OCI-LY7 (cell line): ENCODE measurements at regions not wholly inside any gene's neighbourhood (a gene's known extent, or its start where the extent isn't known, plus 50 kb on each side); places are given as distances from the start of the nearest gene placed in this dataset.

Experiments used
- BruUV-seq: library from RNA; stranded (reverse); fragments of 400-500 nt; replicated peaks from 2 replicates; lab custom pipeline; 2021; lab: Mats Ljungman, UMichigan
- CTCF ChIA-PET: fragments of 300-600 bp; sonication (Branson Sonifier 250); formaldehyde crosslinking; loops from one replicate; lab custom pipeline; 2022; ENCODE audit warnings: antibody characterized with exemption; ENCODE audit not compliant: unreplicated experiment; lab: Charles Lee
- POLR2A ChIA-PET: fragments of 300-600 bp; sonication (Branson Sonifier 250); formaldehyde crosslinking; loops from one replicate; lab custom pipeline; 2022; ENCODE audit warnings: antibody characterized with exemption; lab: Charles Lee
- DNase-seq: peaks from one replicate; pipeline ENCODE4 v3.0.0-alpha.2; 2015; ENCODE audit warnings: low spot score
- H2AFZ ChIP-seq: fragments of 200-600 bp; sonication (generic), shearing (Covaris generic); 2 replicates; pipeline ENCODE4 v1.6.1; 2014; ENCODE audit warnings: mild to moderate bottlenecking, antibody characterized with exemption, low read length, moderate library complexity
- H3K27ac ChIP-seq: fragments of 200-600 bp; sonication (generic); 2 replicates; pipeline ENCODE4 v1.5.1; 2014; ENCODE audit warnings: mixed run types, low read depth, mild to moderate bottlenecking, moderate library complexity, low read length, inconsistent platforms; ENCODE audit not compliant: poor library complexity, severe bottlenecking
- H3K36me3 ChIP-seq: fragments of 200-600 bp; sonication (generic); 2 replicates; pipeline ENCODE4 v1.6.1; 2014; ENCODE audit warnings: mild to moderate bottlenecking, antibody characterized with exemption, low read length, moderate library complexity, mixed read lengths; ENCODE audit not compliant: insufficient read depth
- H3K4me1 ChIP-seq: fragments of 200-600 bp; sonication (generic); 2 replicates; pipeline ENCODE4 v1.5.1; 2014; ENCODE audit warnings: mild to moderate bottlenecking, low read length; ENCODE audit not compliant: insufficient read depth, poor library complexity, severe bottlenecking
- H3K4me2 ChIP-seq: fragments of 200-600 bp; sonication (generic); 2 replicates; pipeline ENCODE4 v1.6.1; 2014; ENCODE audit warnings: mild to moderate bottlenecking, low read length
- H3K4me3 ChIP-seq: fragments of 200-600 bp; sonication (generic); 2 replicates; pipeline ENCODE4 v1.5.1; 2014; ENCODE audit warnings: mild to moderate bottlenecking, low read depth, low read length; ENCODE audit not compliant: poor library complexity, severe bottlenecking
- H3K79me2 ChIP-seq: fragments of 200-600 bp; sonication (generic); 2 replicates; pipeline ENCODE4 v1.6.1; 2016; ENCODE audit warnings: low read depth, mild to moderate bottlenecking, low read length, moderate library complexity, mixed read lengths; ENCODE audit not compliant: insufficient read depth
- H3K9me2 ChIP-seq: fragments of 200-600 bp; sonication (generic); 2 replicates; pipeline ENCODE4 v1.6.1; 2016; ENCODE audit warnings: mild to moderate bottlenecking, low read length, mixed read lengths; ENCODE audit not compliant: insufficient read depth
- H3K9me3 ChIP-seq: fragments of 200-600 bp; sonication (generic); 2 replicates; pipeline ENCODE4 v1.6.1; 2014; ENCODE audit warnings: mild to moderate bottlenecking, mixed run types, low read length, mixed read lengths
- H4K20me1 ChIP-seq: fragments of 200-600 bp; sonication (generic); 2 replicates; pipeline ENCODE4 v1.6.1; 2014; ENCODE audit warnings: mild to moderate bottlenecking, antibody characterized with exemption, low read length, moderate library complexity, mixed read lengths; ENCODE audit not compliant: insufficient read depth
- CTCF ChIP-seq: fragments of 200-600 bp; sonication (generic); conservative IDR thresholded peaks from 2 replicates; pipeline ENCODE4 v1.5.1; 2014; ENCODE audit warnings: mild to moderate bottlenecking, antibody characterized with exemption, low read length, moderate library complexity, mixed read lengths
- EZH2phosphoT487 ChIP-seq: fragments of 200-600 bp; sonication (generic); IDR thresholded peaks from 2 replicates; pipeline ENCODE4 v1.6.1; 2018; ENCODE audit warnings: low read depth, borderline replicate concordance, mild to moderate bottlenecking, mixed run types, antibody characterized with exemption, low read length, moderate library complexity, mixed read lengths
- intact Hi-C: fragments of 100-400 bp; cut with micrococcal nuclease; formaldehyde crosslinking; loops from one replicate; pipeline ENCODE4 v1.10.0; 2022; ENCODE audit not compliant: unreplicated experiment

- peaks cover 7% of the 10 kb centered on the region for H3K4me1 ChIP-seq
- H3K9me3 ChIP-seq: no peaks in the 10 kb centered on the region
- no peaks in the 10 kb centered on the region for H3K9me2 ChIP-seq
- H3K4me2 ChIP-seq: no peak overlapping the region
- intact Hi-C loops: no loop called here
- no TSS peak for BruUV-seq
- H3K27ac ChIP-seq: no peak overlapping the region
- ChIA-PET CTCF (no interaction called here), POLR2A (no interaction called here)
- H4K20me1 ChIP-seq: no peaks in the 10 kb centered on the region
- no peaks in the 10 kb centered on the region; the same call in 1 of the 2 replicates for H3K36me3 ChIP-seq
- no peak for DNase-seq
- no peak overlapping the region for H2AFZ ChIP-seq
- H3K79me2 ChIP-seq: no peaks in the 10 kb centered on the region
- no peak overlapping the region for H3K4me3 ChIP-seq
- TF ChIP-seq EZH2phosphoT487 (no peak), CTCF (no peak)
Observed at GRCh38 chr14:40269436-40269835, 837.2 kb upstream of the FBXO33 start.

DNA sequence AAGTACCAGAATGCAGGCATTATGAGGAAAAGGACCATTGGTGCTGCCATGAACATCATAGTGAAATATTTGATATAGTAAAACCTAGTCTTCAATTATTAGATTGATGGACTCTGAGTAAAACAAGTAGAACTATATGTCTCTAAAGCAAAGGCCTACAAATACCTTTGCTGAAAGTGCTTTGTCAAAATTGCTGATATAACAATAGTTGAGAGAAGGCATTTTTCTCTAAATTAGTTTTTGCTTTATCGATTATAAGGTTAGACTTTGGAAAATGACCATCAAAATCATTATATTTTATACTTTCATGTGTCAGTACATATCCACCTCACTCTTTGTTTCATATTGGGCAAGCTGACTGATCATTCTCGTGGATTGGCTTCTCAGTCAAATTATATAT is 836.0 kb upstream of the FBXO33 start:
- Histone ChIP-seq H3K9me2 (no peaks in the 10 kb centered on the region), H3K27ac (no peak overlapping the region), H3K4me1 (peaks cover 7% of the 10 kb centered on the region), H3K9me3 (no peaks in the 10 kb centered on the region), H2AFZ (0 out of 2 replicates have a peak overlapping the region, but pooled peaks have one; percentile 9), H4K20me1 (no peaks in the 10 kb centered on the region), H3K79me2 (no peaks in the 10 kb centered on the region), H3K4me3 (no peak overlapping the region), H3K36me3 (no peaks in the 10 kb centered on the region; the same call in 1 of the 2 replicates), H3K4me2 (no peak overlapping the region)
- intact Hi-C loops: no loop called here
- TF ChIP-seq EZH2phosphoT487 (no peak), CTCF (no peak)
- POLR2A ChIA-PET: no interaction called here
- CTCF ChIA-PET: no interaction called here
- no peak for DNase-seq
- BruUV-seq: no TSS peak

GRCh38 chr14:40265096-40265495 is 832.9 kb upstream of the FBXO33 start:
- H2AFZ ChIP-seq: peak overlapping the region; percentile 23; the same call in 1 of the 2 replicates
- H3K4me2 ChIP-seq: no peak overlapping the region
- ChIA-PET CTCF (no interaction called here), POLR2A (interaction anchor here (0.5 to 0.9 kb wide), 2 partner anchors 10 to 40 kb away, joined by 3 to 4 read pairs; no protein-coding TSS in a partner anchor)
- TF ChIP-seq EZH2phosphoT487: no peak
- no peak for TF ChIP-seq CTCF
- peaks cover 7% of the 10 kb centered on the region for H3K4me1 ChIP-seq
- H3K9me2 ChIP-seq: no peaks in the 10 kb centered on the region; the same call in 1 of the 2 replicates
- intact Hi-C loops: no loop called here
- H3K4me3 ChIP-seq: no peak overlapping the region
- H3K9me3 ChIP-seq: no peaks in the 10 kb centered on the region
- no peaks in the 10 kb centered on the region for H3K79me2 ChIP-seq
- no TSS peak for BruUV-seq
- H3K36me3 ChIP-seq: no peaks in the 10 kb centered on the region; the same call in 1 of the 2 replicates
- DNase-seq: no peak
- no peaks in the 10 kb centered on the region for H4K20me1 ChIP-seq
- H3K27ac ChIP-seq: no peak overlapping the region
